ENCODE measurements at regions not wholly inside any gene's neighbourhood (a gene's known extent, or its start where the extent isn't known, plus 50 kb on each side); places are given as distances from the start of the nearest gene placed in this dataset.

- DNase-seq: no peak
Measured at GRCh38 chr3:95407709-95408463, 1345.0 kb downstream of the NSUN3 start.

- no peak for DNase-seq
Measured at GRCh38 chr3:95408464-95408862, 1345.6 kb downstream of the NSUN3 start.

- DNase-seq: no peak
Measured at GRCh38 chr3:95418251-95418650, 1355.4 kb downstream of the NSUN3 start.

- DNase-seq: no peak
Measured at GRCh38 chr3:95424279-95424678, 1361.4 kb downstream of the NSUN3 start.

- no peak for DNase-seq
Measured at GRCh38 chr3:95434491-95434890, 1371.6 kb downstream of the NSUN3 start.

GRCh38 chr3:95437409-95437808 lies 1374.5 kb downstream of the NSUN3 start:
- no peak for DNase-seq

GRCh38 chr3:95438274-95438673 lies 1375.4 kb downstream of the NSUN3 start:
- no peak for DNase-seq

- DNase-seq: no peak
Measured at GRCh38 chr3:95442766-95443165, 1371.6 kb upstream of the EPHA6 start.

- DNase-seq: no peak
Measured at GRCh38 chr3:95449841-95450240, 1364.6 kb upstream of the EPHA6 start.

GRCh38 chr3:95453242-95453641 lies 1361.2 kb upstream of the EPHA6 start:
- no peak for DNase-seq

GRCh38 chr3:95456835-95457234 lies 1357.6 kb upstream of the EPHA6 start:
- no peak for DNase-seq

- no peak for DNase-seq
Measured at GRCh38 chr3:95459706-95460105, 1354.7 kb upstream of the EPHA6 start.

GRCh38 chr3:95460274-95460673 lies 1354.1 kb upstream of the EPHA6 start:
- DNase-seq: no peak

GRCh38 chr3:95462161-95462560 lies 1352.2 kb upstream of the EPHA6 start:
- no peak for DNase-seq

- no peak for DNase-seq
Measured at GRCh38 chr3:95464346-95464745, 1350.0 kb upstream of the EPHA6 start.

- no peak for DNase-seq
Measured at GRCh38 chr3:95468331-95468730, 1346.1 kb upstream of the EPHA6 start.

- DNase-seq: no peak
Measured at GRCh38 chr3:95474338-95474737, 1340.1 kb upstream of the EPHA6 start.

- DNase-seq: no peak
Measured at GRCh38 chr3:95476534-95476933, 1337.9 kb upstream of the EPHA6 start.

- DNase-seq: no peak
Measured at GRCh38 chr3:95506174-95506573, 1308.2 kb upstream of the EPHA6 start.

- DNase-seq: no peak
Measured at GRCh38 chr3:95508124-95508523, 1306.3 kb upstream of the EPHA6 start.

GRCh38 chr3:95511828-95512227 lies 1302.6 kb upstream of the EPHA6 start:
- DNase-seq: no peak

GRCh38 chr3:95514260-95514659 lies 1300.1 kb upstream of the EPHA6 start:
- DNase-seq: no peak

- no peak for DNase-seq
Measured at GRCh38 chr3:95521396-95521795, 1293.0 kb upstream of the EPHA6 start.

GRCh38 chr3:95522449-95522848 lies 1291.9 kb upstream of the EPHA6 start:
- no peak for DNase-seq

GRCh38 chr3:95539950-95540483 lies 1274.4 kb upstream of the EPHA6 start:
- DNase-seq: no peak

All from hippocampal formation (tissue), 2 donors.